Hepatic stellate cell (primary cell): ENCODE measurements at regions not wholly inside any gene's neighbourhood (a gene's known extent, or its start where the extent isn't known, plus 50 kb on each side); places are given as distances from the start of the nearest gene placed in this dataset.
A peak's percentile ranks its signal among the peaks of the same experiment; 100 is the strongest.

Source experiments
- DNase-seq: peaks from one replicate; pipeline ENCODE4 v3.0.0; 2011; ENCODE audit warnings: low spot score

DNA sequence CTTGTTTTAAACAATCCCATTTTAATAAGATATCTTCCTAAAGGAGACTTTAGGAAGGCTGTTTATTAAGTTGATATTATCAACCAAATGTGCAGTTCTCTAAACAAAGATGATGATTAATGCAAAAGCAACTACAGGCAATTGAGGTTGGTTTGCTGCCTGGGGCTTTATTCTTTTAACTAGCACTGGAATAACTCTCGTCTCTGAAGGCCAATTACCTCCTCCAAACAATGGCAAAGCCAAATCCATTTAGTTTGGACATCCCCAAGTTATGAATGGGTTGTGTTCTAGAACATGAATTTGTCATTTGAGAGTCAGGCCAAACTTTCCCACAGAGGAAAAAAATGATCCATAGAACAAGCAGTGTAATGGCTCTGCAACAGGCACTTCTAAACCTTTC lies 114.1 kb downstream of the SLC16A9 start:
- no peak for DNase-seq

DNA sequence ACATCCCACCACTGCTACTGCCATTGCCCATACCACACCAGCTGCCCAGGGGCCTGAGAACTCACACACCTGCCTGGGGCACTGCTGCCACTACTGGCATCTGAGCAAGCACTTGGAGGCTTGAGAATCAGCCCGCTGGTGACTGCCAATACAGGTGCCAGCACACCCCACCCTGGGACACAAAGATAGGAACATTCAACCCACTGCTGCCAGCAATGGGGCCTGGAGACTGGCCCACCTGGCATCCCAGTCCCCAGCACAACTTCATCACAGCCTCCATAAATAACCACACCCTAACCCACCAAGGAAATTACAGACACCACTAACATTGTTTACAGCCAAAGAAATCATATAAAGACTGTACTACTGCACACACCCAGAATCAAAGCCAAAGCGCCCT lies 115.9 kb downstream of the SLC16A9 start:
- DNase-seq: no peak

DNA sequence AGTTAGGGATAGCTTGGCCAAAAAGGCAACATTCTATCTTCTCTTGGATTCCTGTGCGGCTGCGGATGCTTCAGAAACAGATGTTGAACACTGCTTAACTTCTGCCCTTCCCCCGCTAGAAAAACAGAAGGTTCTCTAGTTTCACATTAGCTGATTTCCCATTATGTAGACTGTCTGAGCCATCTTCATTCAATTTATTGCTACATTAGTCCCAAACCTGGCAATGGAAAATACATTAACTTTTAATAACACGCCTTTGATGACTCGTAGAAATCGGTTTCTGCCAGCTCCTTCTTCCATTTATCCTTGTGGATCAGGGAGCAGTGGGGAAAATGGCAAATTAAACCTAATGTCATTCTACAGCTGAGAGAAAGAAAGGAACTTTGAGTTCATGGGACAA lies 119.9 kb downstream of the SLC16A9 start:
- no peak for DNase-seq

DNA sequence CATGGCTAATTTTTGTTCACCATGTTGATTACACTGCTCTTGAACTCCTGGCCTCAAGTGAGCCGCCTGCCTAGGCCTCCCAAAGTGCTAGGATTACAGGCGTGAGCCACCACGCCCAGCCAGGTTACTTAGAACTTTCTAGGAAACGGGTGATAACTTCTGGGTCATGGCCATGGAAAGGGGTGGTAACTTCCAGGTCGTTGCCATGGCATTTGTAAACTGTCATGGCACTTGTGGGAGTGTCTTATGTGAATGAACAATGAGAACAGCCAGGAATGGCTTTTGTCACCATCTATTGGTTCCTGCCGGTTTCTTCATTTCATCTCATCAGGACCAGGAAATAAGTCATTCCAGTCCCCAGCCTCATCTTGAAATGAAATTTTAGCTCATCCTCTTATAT lies 120.9 kb downstream of the SLC16A9 start:
- DNase-seq: no peak

DNA sequence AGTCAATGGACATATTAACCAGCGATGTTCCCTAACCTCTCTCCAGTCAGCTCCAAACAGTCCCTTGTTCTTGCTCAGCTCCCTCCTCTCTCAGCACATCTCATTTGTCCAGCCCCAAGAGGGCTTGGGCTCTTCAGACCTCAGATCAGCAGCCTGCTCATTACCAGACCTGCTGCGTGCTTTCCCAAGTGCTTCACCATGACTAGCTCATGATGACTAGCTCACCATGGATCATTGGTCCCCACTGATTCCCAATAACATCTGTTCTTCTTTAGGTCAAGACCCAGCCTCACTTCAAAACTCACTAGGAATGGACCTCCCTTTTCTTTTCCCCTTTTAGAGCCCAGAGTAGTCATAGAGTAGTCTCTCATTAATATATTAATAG lies 121.9 kb downstream of the SLC16A9 start:
- DNase-seq: no peak

DNA sequence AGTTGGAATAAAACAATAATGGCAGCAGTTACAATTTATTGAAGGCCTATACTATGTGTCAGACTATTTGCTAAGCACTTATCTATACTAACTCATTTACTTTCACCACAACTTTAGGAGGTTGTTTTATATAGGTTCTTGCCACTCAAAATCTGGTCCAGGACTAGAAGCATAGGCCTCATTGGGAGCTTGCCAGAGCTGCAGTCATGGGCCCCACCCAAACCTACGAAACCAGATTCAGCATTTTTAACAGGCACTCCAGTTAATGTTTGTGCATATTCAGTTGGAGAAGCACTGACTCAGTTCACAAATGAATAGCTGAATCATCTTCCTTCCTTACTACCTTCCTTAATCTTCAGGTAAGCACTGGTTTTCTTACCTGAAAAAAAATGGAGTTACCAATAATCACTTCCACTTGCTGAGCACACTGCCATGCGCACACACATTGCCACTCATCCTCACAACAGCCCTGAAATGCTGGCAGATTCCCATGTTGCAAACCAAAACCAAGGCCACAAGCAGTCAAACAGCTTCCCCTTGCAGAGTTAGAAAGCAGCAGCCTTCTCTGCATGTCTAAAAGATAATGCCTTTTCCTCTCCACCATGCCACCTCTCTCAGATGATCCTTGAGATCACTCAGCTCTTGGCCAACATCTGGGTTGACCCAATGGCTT lies 122.4 kb downstream of the SLC16A9 start:
- DNase-seq: no peak

DNA sequence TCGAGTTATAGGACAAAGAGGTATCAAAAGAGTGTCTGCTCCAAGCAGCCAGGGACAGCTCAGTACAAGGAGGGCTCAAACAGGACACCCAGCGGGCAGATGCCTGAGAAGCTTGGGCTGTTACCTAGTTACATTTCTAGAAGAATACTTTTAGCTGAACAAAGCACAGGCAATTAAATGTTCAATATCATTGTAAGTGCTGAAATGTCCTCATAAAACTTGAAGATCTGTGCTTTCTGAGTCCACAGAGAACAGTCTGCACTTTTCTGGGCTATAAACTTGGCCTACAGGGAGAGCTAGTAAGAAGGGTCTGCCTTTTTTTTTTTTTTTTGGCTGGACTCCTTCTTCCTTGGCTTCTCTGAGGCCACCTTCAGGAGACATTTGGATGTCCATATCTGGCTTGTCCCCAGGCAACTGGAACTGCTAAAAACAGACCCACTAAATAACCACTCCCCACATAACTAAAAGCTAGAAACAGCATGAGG lies 123.2 kb downstream of the SLC16A9 start:
- DNase-seq: no peak

DNA sequence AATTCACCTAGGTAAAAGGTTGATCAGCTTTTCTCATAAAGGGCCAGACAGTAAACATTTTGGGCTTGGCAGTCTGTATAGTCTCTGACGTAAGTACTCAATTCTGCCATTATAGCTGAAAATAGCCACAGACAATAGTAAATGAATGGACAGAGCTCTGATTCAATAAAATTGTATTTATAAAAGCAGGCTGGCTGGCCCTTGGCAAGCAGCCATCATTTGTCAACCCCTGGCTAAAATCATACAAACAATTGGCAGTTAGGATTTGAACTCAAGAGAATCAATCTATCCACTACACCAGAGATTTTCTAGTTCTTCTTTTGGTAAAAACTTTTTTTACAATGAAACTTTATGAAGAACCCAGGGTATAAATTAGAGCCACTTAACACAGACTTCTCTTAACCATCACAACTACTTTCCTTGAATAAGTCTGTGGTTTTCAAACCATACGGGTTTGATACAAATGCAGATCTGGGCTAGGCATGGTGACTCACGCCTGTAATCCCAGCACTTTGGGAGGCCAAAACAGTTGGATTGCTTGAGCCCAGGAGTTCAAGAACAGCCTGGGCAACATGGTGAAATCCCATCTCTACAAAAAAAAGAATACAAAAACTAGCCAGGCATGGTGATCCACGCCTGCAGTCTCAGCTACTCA lies 124.5 kb downstream of the SLC16A9 start:
- DNase-seq: no peak

DNA sequence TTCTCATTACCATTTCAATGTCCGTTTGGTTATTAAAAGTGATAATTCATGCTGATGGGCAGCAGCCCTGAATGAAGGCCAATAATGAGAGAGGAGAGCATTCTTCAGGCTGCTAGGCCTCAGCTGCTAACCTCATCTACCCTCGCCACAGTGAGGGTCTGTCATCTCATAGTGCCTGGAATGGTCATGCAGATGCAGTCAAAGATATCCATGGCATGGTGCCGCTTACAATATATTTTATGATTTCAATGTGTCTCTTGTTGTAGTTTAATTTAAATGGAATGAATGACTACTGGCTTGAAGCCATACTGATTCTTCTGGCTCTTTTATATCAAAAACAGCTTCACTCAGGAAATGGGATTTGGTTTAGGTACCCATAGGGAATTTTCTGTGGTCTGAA lies 126.9 kb downstream of the SLC16A9 start:
- DNase-seq: no peak

DNA sequence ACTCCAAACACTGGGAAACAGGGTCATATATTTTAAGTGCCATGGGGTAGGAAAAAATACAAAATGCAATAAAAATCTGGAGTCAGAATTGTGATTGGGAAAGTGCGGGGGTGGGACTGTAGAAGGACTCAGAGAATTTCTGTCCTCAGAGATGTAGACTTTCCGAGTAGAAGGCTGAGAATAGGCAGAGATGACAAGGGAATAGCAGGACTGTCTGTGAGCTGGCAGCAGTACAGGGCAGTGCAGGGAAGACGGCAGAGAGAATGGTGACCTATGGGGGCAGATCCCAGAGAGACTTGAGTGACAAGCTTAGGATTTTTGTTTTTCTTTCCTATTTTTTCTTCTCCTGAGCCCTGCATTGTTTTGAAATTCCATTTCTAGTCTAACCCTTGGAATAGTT lies 127.6 kb downstream of the SLC16A9 start:
- DNase-seq: no peak

DNA sequence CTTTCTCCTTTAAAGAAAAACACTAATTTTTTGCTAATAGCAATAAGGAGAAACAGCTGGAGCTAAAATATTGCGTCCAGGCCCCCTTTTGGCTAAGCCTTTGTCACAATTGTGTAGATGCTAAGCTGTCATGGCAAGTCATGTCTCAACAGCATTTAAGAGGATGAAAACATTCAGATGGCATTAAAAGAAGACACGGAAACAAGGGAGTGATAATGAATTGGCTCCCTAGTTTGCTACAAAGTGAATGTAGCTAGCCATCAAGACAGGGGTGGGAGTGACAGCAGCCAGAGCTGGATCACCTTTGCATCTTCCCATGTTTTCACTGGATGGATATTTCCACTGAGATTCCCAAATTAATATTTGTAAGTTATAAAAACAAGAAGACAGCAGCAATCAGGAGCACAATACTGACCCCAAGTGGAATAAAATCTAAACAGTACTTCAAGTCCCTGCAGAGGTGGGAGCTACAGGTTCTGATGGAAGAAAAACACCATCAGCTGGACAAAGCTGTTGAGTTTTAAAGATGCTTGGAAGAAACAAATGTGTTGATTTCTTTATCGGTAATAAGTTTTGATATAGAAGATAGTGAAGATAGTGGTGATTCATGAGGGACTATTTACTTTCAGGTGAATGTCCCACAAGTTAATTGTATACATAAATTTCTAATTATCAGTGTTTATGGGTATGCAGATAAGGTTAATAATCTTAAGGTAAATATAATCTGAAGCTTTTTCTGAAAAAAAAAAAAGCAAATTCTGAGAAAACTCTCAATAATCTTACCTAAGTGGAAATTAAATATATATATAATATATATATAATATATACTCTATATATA lies 129.4 kb downstream of the SLC16A9 start:
- peak; percentile 24 for DNase-seq

DNA sequence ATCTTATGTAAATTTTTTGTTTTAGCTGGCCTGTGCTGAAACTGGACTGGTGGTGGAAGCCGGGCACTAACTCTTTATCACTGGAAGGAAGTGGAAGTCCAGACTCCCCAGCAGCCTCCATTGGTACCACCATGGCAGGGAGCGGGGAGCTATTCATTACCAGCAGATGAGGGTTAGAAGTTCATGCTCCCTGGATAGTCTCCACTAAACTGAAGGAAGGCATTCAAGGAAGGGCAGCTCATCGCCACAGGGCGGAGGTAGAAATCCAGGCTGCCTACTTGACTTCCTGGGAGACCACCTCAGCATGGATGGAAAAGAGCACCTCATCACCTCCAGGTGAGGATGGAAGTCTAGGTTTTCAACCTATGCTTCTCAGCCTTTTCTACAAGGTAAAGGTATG lies 130.9 kb downstream of the SLC16A9 start:
- DNase-seq: no peak

DNA sequence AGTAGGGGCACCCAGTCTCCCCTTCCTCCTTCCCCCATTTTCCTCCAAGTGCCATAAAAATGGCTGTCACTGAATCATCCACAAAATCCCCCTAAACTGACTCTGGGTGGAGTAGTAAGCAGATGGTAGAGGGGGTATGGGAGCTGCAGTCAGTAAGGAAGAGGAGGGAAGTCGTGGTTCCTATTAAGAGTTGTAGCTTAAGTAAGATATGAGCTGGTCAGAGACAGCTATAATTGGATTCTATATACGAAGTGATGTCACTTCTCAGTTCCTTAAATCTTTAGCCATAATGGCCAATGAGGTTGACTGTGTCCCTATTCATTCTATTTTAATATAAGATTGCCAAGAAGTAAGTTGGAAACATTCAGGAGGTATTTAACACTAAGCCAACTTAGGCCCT lies 131.7 kb downstream of the SLC16A9 start:
- no peak for DNase-seq

DNA sequence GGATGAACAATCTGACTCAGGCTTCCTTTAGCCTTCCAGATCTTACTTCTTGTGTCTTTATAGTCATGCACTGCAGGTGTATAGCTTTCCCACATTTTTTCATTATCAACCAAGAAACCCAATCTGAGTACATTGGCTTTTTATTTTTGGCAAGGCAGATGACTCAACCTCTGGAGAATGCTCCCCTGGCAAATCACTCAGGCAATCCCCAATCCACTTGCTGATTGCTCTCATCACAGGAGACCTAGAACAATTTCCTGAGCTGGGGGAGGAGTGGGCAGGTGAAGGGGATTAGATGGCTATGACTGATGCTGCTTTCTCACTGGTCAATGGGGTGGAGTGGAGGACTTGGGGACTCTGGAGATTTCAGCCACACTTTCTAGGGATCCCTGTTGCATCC lies 134.4 kb downstream of the SLC16A9 start:
- DNase-seq: no peak

DNA sequence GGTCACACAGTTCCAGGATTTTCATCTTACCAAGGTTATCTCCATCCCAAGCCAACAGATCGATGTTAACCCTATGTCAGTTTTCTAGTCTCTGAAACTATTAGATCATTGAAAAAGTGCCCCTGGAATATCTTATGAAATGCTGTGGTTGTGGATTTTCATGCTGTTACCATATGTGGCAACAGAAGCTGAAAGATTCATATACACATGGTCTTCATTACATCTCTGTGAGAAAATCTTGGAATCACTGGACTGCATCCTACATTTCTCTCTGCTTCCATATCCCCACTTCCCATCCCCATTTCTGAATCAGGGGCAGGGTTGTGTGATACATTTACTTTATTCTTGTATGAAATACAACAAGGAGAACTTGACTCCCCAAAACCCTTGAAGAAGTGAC lies 146.1 kb downstream of the SLC16A9 start:
- no peak for DNase-seq

DNA sequence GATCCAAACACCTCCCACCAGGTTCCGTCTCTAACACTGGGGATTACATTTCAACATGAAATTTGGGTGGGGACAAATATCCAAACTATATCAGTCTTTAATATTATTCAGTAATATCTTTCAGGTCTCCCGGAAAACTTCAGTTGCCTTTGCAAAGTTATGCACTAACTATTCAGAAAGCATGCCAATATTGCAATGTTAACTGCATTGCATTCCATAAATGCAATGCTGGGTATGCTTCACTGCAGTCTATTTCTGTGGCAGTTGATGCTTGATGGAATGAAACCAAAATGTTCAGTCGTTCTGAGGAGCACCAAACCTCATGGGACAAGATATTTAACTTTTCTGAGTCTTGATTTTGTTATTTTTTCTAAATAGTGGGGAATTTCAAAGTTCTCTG lies 147.5 kb downstream of the SLC16A9 start:
- DNase-seq: no peak

DNA sequence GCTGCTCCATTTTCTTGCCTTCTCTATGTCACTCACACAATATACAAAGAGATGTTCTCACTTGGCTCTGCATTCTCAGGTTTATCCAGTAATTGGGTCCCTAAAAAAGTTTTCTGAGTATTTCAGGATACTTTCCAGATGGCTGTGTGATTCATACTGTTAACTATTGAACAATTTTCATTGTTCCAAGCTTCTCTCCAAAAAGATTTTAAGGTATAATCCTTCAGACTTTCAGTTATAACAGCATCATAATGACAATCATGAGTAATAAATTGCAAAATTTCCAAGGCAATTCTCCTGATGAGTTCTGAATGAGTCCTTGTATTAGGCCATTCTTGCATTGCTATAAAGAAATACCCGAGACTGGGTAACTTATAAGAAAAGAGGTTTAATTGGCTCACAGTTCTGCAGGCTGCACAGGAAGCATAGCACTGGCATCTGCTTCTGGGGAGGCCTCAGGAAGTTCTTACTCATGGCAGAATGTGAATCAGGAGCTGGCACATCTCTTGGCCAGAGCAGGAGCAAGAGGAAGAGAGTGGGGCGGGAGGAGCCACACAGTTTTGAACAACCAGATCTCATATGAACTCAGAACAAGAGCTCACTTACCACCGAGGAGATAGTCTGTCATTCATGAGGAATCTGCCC lies 148.1 kb downstream of the SLC16A9 start:
- no peak for DNase-seq

DNA sequence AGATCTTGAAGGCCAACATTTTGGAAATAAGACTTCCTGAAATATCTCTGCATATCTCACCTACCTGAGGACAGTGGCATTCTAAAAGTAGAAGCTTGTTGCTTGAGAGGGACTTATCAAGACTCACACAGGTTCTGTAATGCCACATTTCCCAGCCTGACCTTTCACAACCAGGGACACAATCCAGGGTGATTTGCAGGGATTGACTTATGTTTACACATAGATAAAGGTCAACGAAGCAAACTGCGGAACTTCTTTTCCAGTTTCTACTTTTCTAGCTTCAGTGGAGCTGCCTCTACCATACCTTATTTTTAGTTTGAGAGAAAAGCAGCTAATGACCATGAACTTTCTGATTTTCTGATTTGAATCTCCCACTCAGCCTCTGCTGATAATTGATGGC lies 148.7 kb downstream of the SLC16A9 start:
- no peak for DNase-seq

DNA sequence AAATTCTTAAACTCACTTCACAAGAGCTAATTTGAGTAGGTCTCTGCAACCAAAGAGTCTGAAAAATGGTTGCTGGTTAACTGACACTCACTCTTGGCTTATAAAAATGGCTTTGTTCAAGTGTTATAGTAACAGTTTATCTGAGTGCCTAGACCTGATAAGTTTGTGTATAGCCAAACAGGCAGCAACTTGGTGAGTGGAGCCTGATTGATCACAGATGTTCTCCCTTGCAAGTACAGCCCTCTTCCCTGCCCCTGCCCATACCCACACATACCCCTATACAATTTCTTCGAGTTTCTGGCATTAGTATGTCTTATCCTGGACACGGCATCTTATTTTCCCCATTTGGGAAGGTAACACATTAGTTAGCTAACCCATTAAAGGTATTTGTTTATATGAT lies 149.5 kb downstream of the SLC16A9 start:
- DNase-seq: no peak

DNA sequence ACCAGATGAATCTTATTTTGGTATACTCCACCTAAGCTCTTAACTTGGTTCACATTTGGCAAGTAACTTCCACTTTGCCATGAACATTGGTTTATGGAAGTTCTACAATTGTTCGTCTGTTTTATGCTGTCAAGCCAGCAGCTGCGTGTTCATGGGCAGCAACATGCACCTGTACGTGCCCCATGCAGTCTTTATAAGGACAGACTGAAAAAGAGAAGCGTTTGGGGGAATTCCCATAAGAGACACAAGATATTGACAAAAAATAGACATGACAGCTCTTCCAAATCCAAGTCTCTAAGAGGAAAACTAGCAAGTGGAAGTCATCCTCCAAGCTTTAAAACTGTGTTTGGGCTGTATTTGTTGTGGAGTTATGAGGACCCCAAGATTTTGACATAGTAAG lies 151.6 kb downstream of the SLC16A9 start:
- DNase-seq: no peak

DNA sequence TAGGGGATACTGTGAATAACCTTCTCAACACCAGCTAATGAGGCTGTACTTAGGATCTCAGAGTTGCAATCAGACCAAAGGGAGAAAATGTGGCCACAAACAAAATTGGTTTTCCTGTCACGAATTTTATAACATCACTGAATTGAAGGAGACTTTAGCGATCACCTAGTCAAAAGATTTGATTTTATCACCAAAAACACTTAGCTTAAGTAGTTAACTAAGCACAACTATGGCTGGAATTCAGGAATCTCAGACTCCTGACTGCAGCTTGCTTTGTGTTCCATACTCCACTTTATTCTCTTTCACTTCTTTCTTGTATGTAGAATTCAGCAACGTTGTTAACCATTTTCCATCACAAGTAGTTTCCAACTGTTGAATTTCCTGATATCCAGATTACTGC lies 152.0 kb downstream of the SLC16A9 start:
- no peak for DNase-seq

DNA sequence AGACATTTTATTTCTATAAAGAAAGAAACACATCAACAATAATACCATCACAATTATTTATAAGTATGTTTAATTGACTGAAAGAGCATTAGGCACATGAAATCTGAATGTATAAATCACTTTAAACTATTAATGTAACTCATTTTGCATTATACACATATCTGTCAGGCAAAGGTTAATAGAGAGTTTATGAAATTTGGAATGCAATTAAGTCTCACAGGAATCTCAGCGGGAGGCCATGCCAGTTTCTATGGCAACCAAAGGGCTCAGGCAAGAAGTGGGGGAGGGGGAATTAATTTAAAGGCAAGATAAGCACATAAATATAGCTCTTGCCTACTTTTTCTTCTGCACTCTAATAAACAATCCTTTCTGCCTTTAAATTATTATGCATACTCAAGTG lies 152.6 kb downstream of the SLC16A9 start:
- DNase-seq: no peak
